WI38 (cell line): ENCODE measurements at regions not wholly inside any gene's neighbourhood (a gene's known extent, or its start where the extent isn't known, plus 50 kb on each side); places are given as distances from the start of the nearest gene placed in this dataset.

ENCODE experiments used
- H3K4me3 ChIP-seq: 2 replicates; pipeline ENCODE4 v1.5.1; 2011; ENCODE audit warnings: low read depth, mild to moderate bottlenecking, control low read depth, low read length
- CTCF ChIP-seq: IDR thresholded peaks from 2 replicates; pipeline ENCODE4 v1.5.1; 2012; ENCODE audit warnings: low read depth, mild to moderate bottlenecking, control low read depth, low read length

GRCh38 chr6:44048277-44048676 lies 79.0 kb downstream of the MRPL14 start:
- no peak overlapping the region for H3K4me3 ChIP-seq
- TF ChIP-seq CTCF: no peak

- TF ChIP-seq CTCF: no peak
- H3K4me3 ChIP-seq: no peak overlapping the region
Observed at GRCh38 chr6:44047801-44048200, 79.5 kb downstream of the MRPL14 start.

GRCh38 chr6:44047179-44047546 lies 80.1 kb downstream of the MRPL14 start:
- no peak overlapping the region for H3K4me3 ChIP-seq
- no peak for TF ChIP-seq CTCF

GRCh38 chr6:44046516-44047178 lies 80.6 kb downstream of the MRPL14 start:
- no peak overlapping the region for H3K4me3 ChIP-seq
- TF ChIP-seq CTCF: no peak

- TF ChIP-seq CTCF: no peak
- H3K4me3 ChIP-seq: no peak overlapping the region
Observed at GRCh38 chr6:44045672-44046015, 81.6 kb downstream of the MRPL14 start.

GRCh38 chr6:44044940-44045671 lies 82.1 kb downstream of the MRPL14 start:
- no peak for TF ChIP-seq CTCF
- no peak overlapping the region for H3K4me3 ChIP-seq

GRCh38 chr6:44044154-44044539 lies 83.1 kb downstream of the MRPL14 start:
- no peak for TF ChIP-seq CTCF
- H3K4me3 ChIP-seq: no peak overlapping the region
